ENCODE measurements at regions not wholly inside any gene's neighbourhood (a gene's known extent, or its start where the extent isn't known, plus 50 kb on each side); places are given as distances from the start of the nearest gene placed in this dataset.

DNA sequence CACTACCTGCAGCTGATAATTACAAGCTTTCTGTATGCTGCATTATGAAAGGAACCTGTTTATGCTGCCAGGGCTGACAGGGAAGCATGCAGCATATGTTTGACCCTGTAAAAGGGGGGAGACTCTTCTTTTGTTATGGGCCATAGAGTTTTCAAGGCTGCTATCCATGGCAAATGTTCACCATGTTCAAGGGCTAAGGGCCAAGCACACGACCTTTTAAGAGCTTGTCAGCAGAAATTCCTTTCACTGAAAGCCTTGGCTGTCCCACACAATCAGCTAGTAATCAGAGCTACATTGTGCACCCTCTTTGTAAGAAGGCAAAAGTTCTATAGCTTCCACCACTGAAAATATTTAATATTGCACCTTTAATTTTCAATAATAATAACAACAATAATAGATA, 74.2 kb upstream of the MBIP start:
- Histone ChIP-seq H3K9me1 (ENCODE audit: control insufficient read depth, extremely low read depth, insufficient read depth, low read length) (no peaks in the 10 kb centered on the region), H3K4me2 (ENCODE audit: control insufficient read depth, extremely low read depth, insufficient read depth, low read depth, low read length) (no peak overlapping the region), H2AFZ (ENCODE audit: control insufficient read depth, low read length) (no peak overlapping the region), H3K79me2 (ENCODE audit: control insufficient read depth, insufficient read depth, low read length) (no peaks in the 10 kb centered on the region), H4K20me1 (ENCODE audit: control insufficient read depth, extremely low read depth, insufficient read depth, low read length) (no peaks in the 10 kb centered on the region), H3K9ac (ENCODE audit: control insufficient read depth, extremely low read depth, insufficient read depth, low read length) (no peak overlapping the region), H3K4me1 (ENCODE audit: control insufficient read depth, extremely low read depth, insufficient read depth, low read length) (no peaks in the 10 kb centered on the region), H3K27me3 (ENCODE audit: control insufficient read depth, extremely low read depth, insufficient read depth, low read length) (no peaks in the 10 kb centered on the region), H3K36me3 (ENCODE audit: control insufficient read depth in 2 of 2, extremely low read depth in 1 of 2, insufficient read depth in 2 of 2, low read length in 2 of 2) (no peaks in the 10 kb centered on the region), H3K4me3 (ENCODE audit: control insufficient read depth in 2 of 3, extremely low read depth in 1 of 3, insufficient read depth in 2 of 3, low read depth in 1 of 3, low read length in 3 of 3) (no peak overlapping the region), H3K9me3 (ENCODE audit: control insufficient read depth, low read depth, low read length) (no peaks in the 10 kb centered on the region), H3K27ac (ENCODE audit: control insufficient read depth, insufficient read depth, low read length) (no peak overlapping the region)
- dilution Hi-C loops (cut with MboI; ENCODE audit: extremely low pct_ligation_motif_present, low sequenced_read_pairs): no loop called here
- DNase-seq (ENCODE audit: low read depth, low spot score) (no peak), FAIRE-seq (no peak)
- TF ChIP-seq EZH2 (IDR thresholded peaks at IDR 0.05; ENCODE audit: low read length): no peak

DNA sequence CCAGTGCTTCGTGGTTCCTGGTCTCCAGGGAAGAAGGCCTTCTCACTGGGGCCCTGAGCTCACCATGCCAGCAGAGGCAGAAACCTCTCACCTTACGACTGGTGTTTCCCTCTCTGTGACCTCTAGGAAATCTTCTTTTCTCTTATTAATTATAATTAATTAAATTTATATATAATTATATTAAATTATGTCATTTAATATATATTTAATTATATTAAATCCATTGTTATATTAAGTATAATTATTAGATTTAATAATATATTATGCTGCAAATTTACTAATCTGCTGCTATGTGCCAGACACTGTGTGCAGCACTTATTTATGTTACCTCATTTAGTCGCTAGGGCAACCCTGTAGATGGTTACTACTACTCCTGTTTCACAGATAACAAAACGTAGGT, 70.3 kb upstream of the MBIP start:
- no peak overlapping the region for H3K27ac ChIP-seq (ENCODE audit: control insufficient read depth, insufficient read depth, low read length)
- H3K36me3 ChIP-seq (ENCODE audit: control insufficient read depth in 2 of 2, extremely low read depth in 1 of 2, insufficient read depth in 2 of 2, low read length in 2 of 2): no peaks in the 10 kb centered on the region
- H3K4me1 ChIP-seq (ENCODE audit: control insufficient read depth, extremely low read depth, insufficient read depth, low read length): no peaks in the 10 kb centered on the region
- TF ChIP-seq, protein P1, sequence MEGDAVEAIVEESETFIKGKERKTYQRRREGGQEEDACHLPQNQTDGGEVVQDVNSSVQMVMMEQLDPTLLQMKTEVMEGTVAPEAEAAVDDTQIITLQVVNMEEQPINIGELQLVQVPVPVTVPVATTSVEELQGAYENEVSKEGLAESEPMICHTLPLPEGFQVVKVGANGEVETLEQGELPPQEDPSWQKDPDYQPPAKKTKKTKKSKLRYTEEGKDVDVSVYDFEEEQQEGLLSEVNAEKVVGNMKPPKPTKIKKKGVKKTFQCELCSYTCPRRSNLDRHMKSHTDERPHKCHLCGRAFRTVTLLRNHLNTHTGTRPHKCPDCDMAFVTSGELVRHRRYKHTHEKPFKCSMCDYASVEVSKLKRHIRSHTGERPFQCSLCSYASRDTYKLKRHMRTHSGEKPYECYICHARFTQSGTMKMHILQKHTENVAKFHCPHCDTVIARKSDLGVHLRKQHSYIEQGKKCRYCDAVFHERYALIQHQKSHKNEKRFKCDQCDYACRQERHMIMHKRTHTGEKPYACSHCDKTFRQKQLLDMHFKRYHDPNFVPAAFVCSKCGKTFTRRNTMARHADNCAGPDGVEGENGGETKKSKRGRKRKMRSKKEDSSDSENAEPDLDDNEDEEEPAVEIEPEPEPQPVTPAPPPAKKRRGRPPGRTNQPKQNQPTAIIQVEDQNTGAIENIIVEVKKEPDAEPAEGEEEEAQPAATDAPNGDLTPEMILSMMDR (optimal IDR thresholded peaks at IDR 0.05 in 1 of 3, IDR thresholded peaks at IDR 0.05 in 1 of 3, conservative IDR thresholded peaks at IDR 0.05 in 1 of 3; ENCODE audit: extremely low read depth in 1 of 3, insufficient read depth in 2 of 3, low read length in 3 of 3): no peak
- TF ChIP-seq EZH2 (IDR thresholded peaks at IDR 0.05; ENCODE audit: low read length): no peak
- no peaks in the 10 kb centered on the region for H3K9me3 ChIP-seq (ENCODE audit: control insufficient read depth, low read depth, low read length)
- DNase-seq (ENCODE audit: low read depth, low spot score) (no peak), FAIRE-seq (no peak)
- H3K4me2 ChIP-seq (ENCODE audit: control insufficient read depth, extremely low read depth, insufficient read depth, low read depth, low read length): no peak overlapping the region
- dilution Hi-C loops (cut with MboI; ENCODE audit: extremely low pct_ligation_motif_present, low sequenced_read_pairs): no loop called here
- H3K4me3 ChIP-seq (ENCODE audit: control insufficient read depth in 2 of 3, extremely low read depth in 1 of 3, insufficient read depth in 2 of 3, low read depth in 1 of 3, low read length in 3 of 3): no peak overlapping the region
- no peaks in the 10 kb centered on the region for H4K20me1 ChIP-seq (ENCODE audit: control insufficient read depth, extremely low read depth, insufficient read depth, low read length)
- no peaks in the 10 kb centered on the region for H3K27me3 ChIP-seq (ENCODE audit: control insufficient read depth, extremely low read depth, insufficient read depth, low read length)
- H3K9ac ChIP-seq (ENCODE audit: control insufficient read depth, extremely low read depth, insufficient read depth, low read length): no peak overlapping the region
- no peak overlapping the region for H2AFZ ChIP-seq (ENCODE audit: control insufficient read depth, low read length)
- H3K9me1 ChIP-seq (ENCODE audit: control insufficient read depth, extremely low read depth, insufficient read depth, low read length): no peaks in the 10 kb centered on the region
- H3K79me2 ChIP-seq (ENCODE audit: control insufficient read depth, insufficient read depth, low read length): no peaks in the 10 kb centered on the region

DNA sequence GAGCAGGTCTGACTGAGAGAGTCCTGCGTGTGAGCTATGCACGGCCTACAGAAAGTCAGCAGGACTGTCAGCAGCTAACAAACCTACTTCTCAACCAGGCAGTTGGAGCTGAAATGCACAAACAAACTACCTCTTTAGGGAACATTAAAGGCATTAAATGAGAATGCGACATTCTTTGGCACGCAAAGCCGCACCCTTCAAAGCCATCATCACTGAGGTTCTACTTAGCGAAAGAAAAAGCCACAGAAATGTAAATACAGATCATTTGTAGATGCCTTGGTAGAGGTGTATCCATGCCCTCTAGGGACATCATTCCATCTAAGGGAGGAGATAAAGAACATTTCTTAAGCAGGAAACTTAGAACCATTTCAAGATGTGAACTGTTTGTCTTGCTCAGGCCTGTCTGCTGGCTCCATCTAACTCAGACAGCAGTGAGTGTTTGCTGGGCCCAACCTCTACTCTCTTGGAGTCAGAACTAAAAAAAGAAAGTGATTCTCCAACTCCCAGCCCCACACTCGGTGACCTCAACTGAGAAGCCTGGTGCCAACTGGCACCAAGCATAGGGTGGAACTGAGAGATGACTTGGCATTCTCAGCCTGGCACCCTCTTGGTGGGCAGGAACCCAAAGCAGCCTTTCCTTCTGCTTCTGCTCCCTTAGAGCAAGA, 63.5 kb upstream of the MBIP start:
- Histone ChIP-seq H2AFZ (ENCODE audit: control insufficient read depth, low read length) (peak overlapping the region; percentile 45), H3K4me2 (ENCODE audit: control insufficient read depth, extremely low read depth, insufficient read depth, low read depth, low read length) (peak overlapping the region; percentile 52), H3K9ac (ENCODE audit: control insufficient read depth, extremely low read depth, insufficient read depth, low read length) (no peak overlapping the region), H4K20me1 (ENCODE audit: control insufficient read depth, extremely low read depth, insufficient read depth, low read length) (no peaks in the 10 kb centered on the region), H3K27ac (ENCODE audit: control insufficient read depth, insufficient read depth, low read length) (no peak overlapping the region), H3K36me3 (ENCODE audit: control insufficient read depth in 2 of 2, extremely low read depth in 1 of 2, insufficient read depth in 2 of 2, low read length in 2 of 2) (no peaks in the 10 kb centered on the region), H3K9me1 (ENCODE audit: control insufficient read depth, extremely low read depth, insufficient read depth, low read length) (no peaks in the 10 kb centered on the region), H3K9me3 (ENCODE audit: control insufficient read depth, low read depth, low read length) (no peaks in the 10 kb centered on the region), H3K79me2 (ENCODE audit: control insufficient read depth, insufficient read depth, low read length) (no peaks in the 10 kb centered on the region), H3K4me3 (ENCODE audit: control insufficient read depth in 2 of 3, extremely low read depth in 1 of 3, insufficient read depth in 2 of 3, low read depth in 1 of 3, low read length in 3 of 3) (peak overlapping the region in 1 of 3 experiments; percentile 4), H3K27me3 (ENCODE audit: control insufficient read depth, extremely low read depth, insufficient read depth, low read length) (no peaks in the 10 kb centered on the region), H3K4me1 (ENCODE audit: control insufficient read depth, extremely low read depth, insufficient read depth, low read length) (peaks cover 14% of the 10 kb centered on the region)
- TF ChIP-seq, protein P1 (optimal IDR thresholded peaks at IDR 0.05 in 1 of 3, IDR thresholded peaks at IDR 0.05 in 1 of 3, conservative IDR thresholded peaks at IDR 0.05 in 1 of 3; ENCODE audit: extremely low read depth in 1 of 3, insufficient read depth in 2 of 3, low read length in 3 of 3): no peak
- no peak for TF ChIP-seq EZH2 (IDR thresholded peaks at IDR 0.05; ENCODE audit: low read length)
- dilution Hi-C loops (cut with MboI; ENCODE audit: extremely low pct_ligation_motif_present, low sequenced_read_pairs): no loop called here
- FAIRE-seq (peak; percentile 86), DNase-seq (ENCODE audit: low read depth, low spot score) (no peak)

Measured in keratinocyte (primary cell).